ENCODE measurements at regions not wholly inside any gene's neighbourhood (a gene's known extent, or its start where the extent isn't known, plus 50 kb on each side); places are given as distances from the start of the nearest gene placed in this dataset.

DNA sequence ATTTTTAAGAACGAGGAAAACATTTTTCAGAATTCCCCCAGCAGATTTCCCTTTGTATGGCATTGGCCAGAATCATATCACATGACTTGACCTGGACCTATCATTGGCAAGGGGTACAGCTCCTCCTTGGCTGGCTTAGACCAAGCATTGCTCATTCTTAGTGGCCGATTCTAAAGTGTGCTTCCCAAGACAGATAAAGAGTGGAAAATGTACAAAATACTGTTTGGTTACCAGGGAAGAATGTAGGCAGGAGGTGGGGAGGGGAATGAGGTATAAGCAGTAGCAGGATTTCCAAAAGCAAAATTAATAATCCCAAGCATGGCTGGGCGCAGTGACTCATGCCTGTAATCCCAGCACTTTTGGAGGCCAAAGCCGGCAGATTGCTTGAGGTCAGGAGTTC is 75.6 kb upstream of the KRTAP11-1 start:
- POLR2A ChIA-PET, result no interaction called here
- Histone ChIP-seq H2AFZ (ENCODE audit: low read depth, low read length) (no peak overlapping the region), H3K4me2 (ENCODE audit: insufficient read depth, low read length) (no peak overlapping the region), H3K4me3 (replicated peaks in 1 of 3; ENCODE audit: insufficient read depth in 1 of 3, low read depth in 1 of 3, low read length in 3 of 3) (no peak overlapping the region), H3K27me3 (ENCODE audit: control insufficient read depth in 2 of 2, insufficient read depth in 2 of 2, low read length in 2 of 2) (no peaks in the 10 kb centered on the region), H3K27ac (ENCODE audit: insufficient read depth, low read depth, low read length) (no peak overlapping the region), H4K20me1 (replicated peaks; ENCODE audit: control insufficient read depth, extremely low read depth, insufficient read depth, low read length) (no peaks in the 10 kb centered on the region), H3K9me1 (replicated peaks; ENCODE audit: control insufficient read depth, extremely low read depth, insufficient read depth, low read length) (no peaks in the 10 kb centered on the region), H3K79me2 (ENCODE audit: control insufficient read depth, insufficient read depth, low read length) (no peaks in the 10 kb centered on the region), H3K36me3 (ENCODE audit: control insufficient read depth in 2 of 2, extremely low read depth in 1 of 2, insufficient read depth in 2 of 2, low read length in 2 of 2) (no peaks in the 10 kb centered on the region), H3K9me3 (replicated peaks; ENCODE audit: control insufficient read depth, insufficient read depth, low read length) (peaks cover 5% of the 10 kb centered on the region), H3K4me1 (ENCODE audit: control insufficient read depth, extremely low read depth, insufficient read depth, low read length) (no peaks in the 10 kb centered on the region), H3K9ac (replicated peaks; ENCODE audit: extremely low read depth, insufficient read depth, low read length) (no peak overlapping the region)
- TF ChIP-seq CTCF (IDR thresholded peaks at IDR 0.05; ENCODE audit: extremely low read depth in 1 of 2, insufficient read depth in 1 of 2, low read depth in 1 of 2, low read length in 2 of 2) (no peak), FOS (IDR thresholded peaks at IDR 0.05; ENCODE audit: borderline replicate concordance, insufficient read depth, low read length) (no peak), POLR2AphosphoS5 (IDR thresholded peaks at IDR 0.05; ENCODE audit: insufficient read depth, low read depth, low read length) (no peak), JUN (IDR thresholded peaks at IDR 0.05; ENCODE audit: borderline replicate concordance, insufficient read depth, insufficient read length, low read depth) (no peak), GATA2 (IDR thresholded peaks at IDR 0.05; ENCODE audit: insufficient read depth, insufficient read length, low read depth, low read length) (no peak), MYC (IDR thresholded peaks at IDR 0.05; ENCODE audit: low read depth, low read length) (no peak), POLR2A (IDR thresholded peaks at IDR 0.05; ENCODE audit: low read depth, low read length) (no peak), MAX (IDR thresholded peaks at IDR 0.05; ENCODE audit: insufficient read depth, insufficient read length) (no peak), EZH2 (IDR thresholded peaks at IDR 0.05; ENCODE audit: borderline replicate concordance, low read depth, low read length, severe bottlenecking) (no peak)
- CTCF ChIA-PET, result no interaction called here
- FAIRE-seq (no peak), DNase-seq (ENCODE audit: low read depth, low spot score) (no peak)
- intact Hi-C loops (cut with micrococcal nuclease) (no loop called here), dilution Hi-C loops (cut with MboI; ENCODE audit: extremely low pct_ligation_motif_present, low sequenced_read_pairs) (no loop called here)
- BruUV-seq (replicated peaks), result no TSS peak
